ENCODE measurements at regions not wholly inside any gene's neighbourhood (a gene's known extent, or its start where the extent isn't known, plus 50 kb on each side); places are given as distances from the start of the nearest gene placed in this dataset.
"Not testable (repeated sequence)": the region's sequence is repeated elsewhere in the genome, so short reads cannot be mapped to it uniquely, and the experiment has no call there.

DNA sequence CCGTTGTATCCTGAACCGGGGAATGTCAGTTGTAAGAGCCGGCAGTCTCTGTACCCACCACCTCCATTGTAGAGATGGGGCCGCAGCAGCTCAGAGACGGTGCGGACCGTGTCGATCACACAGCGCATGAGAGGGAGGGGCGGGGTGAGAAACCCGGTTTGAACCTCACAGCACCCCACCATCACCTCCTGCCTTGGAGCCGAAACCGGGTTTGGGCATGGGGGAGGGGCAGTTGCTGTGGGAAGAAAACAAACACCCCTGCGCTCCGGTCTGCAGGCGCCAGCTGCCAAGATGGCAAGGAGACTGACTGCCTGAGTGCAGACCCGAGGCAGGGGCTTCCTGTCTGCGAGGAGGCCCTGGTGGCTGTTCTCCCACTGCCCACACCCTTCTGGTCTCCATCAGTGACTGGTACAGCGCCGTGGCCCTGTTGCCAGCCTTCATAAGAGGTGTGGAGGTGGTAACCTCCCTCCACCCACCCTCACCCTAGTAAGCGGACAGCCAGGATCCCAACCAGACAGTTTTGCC is 69.2 kb upstream of the SSBP3 start:
- no peak for DNase-seq (ENCODE audit: low read depth)
- TF ChIP-seq, protein P1, sequence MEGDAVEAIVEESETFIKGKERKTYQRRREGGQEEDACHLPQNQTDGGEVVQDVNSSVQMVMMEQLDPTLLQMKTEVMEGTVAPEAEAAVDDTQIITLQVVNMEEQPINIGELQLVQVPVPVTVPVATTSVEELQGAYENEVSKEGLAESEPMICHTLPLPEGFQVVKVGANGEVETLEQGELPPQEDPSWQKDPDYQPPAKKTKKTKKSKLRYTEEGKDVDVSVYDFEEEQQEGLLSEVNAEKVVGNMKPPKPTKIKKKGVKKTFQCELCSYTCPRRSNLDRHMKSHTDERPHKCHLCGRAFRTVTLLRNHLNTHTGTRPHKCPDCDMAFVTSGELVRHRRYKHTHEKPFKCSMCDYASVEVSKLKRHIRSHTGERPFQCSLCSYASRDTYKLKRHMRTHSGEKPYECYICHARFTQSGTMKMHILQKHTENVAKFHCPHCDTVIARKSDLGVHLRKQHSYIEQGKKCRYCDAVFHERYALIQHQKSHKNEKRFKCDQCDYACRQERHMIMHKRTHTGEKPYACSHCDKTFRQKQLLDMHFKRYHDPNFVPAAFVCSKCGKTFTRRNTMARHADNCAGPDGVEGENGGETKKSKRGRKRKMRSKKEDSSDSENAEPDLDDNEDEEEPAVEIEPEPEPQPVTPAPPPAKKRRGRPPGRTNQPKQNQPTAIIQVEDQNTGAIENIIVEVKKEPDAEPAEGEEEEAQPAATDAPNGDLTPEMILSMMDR (conservative IDR thresholded peaks at IDR 0.05; ENCODE audit: low read depth, low read length) = no peak

DNA sequence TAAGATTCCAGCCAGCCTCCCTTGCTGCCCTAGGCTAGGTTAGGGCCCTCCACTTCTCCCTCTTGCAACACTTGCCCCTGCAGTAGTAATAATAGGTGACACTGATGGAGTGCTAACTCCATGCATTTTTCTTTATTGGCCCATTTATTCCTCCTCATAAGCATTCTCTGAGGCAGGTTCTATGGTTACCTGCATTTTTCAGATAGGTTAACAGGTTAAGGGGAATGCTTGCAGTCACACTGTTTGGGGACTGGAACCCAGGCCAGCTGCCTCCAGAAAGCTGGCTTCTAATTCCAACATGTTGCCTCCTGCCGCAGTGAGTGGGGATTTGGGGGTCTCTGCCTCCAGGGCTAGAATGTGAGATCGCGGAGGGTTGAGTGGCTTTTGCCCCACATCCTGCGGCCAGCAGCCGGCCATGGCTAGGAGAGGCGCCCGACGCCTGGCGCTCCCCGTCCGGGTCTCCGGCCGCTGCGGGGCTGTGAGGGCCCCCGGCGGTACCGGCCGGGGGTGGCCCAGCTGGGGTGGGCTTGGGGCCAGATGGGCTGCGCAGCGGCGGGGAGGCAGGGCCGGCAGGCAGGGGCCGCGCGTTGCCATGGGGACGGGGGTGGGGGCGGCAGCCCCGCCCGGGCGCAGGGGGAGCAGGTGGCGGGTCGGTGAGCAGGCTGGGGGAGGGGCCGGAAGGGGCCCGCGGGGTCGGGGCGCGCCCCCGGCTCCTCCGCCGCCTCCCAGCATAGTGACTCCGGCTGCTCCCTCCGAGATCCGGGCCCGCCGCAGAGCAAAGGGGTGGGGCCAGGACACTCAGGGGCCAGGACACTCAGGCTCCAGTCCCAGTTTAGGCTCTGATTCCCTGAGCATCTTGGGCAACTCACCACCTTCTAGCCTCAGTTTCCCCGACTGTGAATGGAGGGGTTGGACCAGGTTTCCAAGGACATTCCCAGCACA is 68.4 kb upstream of the SSBP3 start:
- no peak overlapping the region for H3K4me3 ChIP-seq (ENCODE audit: low read depth, low read length)
- TF ChIP-seq, protein P1 (conservative IDR thresholded peaks at IDR 0.05; ENCODE audit: low read depth, low read length) = no peak
- DNase-seq (ENCODE audit: low read depth) = no peak

More for the DNA sequence above, 69.2 kb upstream of the SSBP3 start:
- no peak overlapping the region for H3K4me3 ChIP-seq (ENCODE audit: low read depth, low read length)

DNA sequence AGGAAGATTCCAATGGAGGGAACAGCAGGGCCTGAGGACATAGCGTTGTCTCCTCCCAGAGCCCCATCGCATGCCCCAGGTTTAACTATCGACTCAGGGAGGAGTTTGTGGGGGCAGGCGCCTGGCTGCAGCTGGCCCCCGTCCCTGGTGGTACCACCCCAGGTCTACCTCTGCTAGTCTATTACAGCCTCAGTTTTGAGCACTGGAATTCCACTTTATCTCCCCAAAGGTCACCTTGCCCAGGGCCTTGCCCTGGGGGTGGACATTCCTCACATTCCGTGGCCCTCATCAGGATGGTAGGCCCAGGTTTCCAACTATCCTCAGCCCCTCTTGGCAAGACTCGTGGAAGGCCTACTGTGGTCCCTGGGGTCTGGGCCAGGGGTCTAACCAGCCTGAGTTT is 65.4 kb upstream of the SSBP3 start:
- no peak overlapping the region for H3K4me3 ChIP-seq (ENCODE audit: low read depth, low read length)
- TF ChIP-seq, protein P1 (conservative IDR thresholded peaks at IDR 0.05; ENCODE audit: low read depth, low read length) = no peak
- no peak for DNase-seq (ENCODE audit: low read depth)

DNA sequence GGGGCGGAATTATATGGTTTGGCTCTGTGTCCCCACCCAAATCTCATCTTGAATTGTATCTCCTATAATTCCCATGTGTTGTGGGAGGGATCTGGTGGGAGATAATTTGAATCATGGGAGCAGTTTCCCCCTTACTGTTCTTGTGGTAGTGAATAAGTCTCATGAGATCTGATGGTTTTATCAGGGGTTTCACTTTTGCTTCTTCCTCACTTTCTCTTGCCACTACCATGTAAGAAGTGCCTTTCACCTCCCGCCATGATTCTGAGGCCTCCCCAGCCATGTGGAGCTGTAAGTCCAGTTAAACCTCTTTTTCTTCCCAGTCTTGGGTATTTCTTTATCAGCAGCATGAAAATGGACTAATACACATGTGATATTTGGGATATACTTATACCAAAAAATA is 63.2 kb upstream of the SSBP3 start:
- DNase-seq (ENCODE audit: low read depth); H3K4me3 ChIP-seq (ENCODE audit: low read depth, low read length): not testable (repeated sequence)

DNA sequence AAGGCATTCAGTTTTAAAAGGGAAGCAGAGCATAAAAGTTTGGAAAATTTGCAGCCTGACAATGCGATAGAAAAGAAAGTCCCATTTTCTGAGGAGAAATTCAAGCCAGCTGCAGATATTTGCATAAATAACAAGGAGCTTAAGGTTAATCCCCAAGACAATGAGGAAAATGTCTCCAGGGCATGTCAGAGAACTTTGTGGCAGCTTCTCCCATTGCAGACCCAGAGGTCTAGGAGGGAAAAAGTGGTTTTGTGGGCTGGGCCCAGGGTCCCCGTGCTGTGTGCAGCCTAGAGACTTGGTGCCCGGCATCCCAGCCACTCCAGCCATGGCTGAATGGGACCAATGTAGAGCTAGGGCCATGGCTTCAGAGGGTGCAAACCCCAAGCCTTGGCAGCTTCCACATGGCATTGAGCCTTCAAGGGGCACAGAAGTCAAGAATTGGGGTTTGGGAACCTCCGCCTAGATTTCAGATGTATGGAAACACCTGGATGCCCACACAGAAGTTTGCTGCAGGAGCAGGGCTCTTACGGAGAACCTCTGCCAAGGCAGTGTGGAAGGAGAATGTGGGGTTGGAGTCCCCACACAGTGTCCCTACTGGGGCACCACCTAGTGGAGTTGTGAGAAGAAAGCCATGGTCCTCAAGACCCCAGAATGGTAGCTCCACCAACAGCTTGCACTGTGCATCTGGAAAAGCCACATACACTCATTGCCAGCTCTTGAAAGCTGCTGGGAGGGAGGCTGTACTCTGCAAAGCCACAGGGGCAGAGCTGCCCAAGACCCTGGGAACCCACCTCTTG is 62.3 kb upstream of the SSBP3 start:
- DNase-seq (ENCODE audit: low read depth); H3K4me3 ChIP-seq (ENCODE audit: low read depth, low read length): not testable (repeated sequence)
- TF ChIP-seq, protein P1 (conservative IDR thresholded peaks at IDR 0.05; ENCODE audit: low read depth, low read length) = peak; percentile 15

DNA sequence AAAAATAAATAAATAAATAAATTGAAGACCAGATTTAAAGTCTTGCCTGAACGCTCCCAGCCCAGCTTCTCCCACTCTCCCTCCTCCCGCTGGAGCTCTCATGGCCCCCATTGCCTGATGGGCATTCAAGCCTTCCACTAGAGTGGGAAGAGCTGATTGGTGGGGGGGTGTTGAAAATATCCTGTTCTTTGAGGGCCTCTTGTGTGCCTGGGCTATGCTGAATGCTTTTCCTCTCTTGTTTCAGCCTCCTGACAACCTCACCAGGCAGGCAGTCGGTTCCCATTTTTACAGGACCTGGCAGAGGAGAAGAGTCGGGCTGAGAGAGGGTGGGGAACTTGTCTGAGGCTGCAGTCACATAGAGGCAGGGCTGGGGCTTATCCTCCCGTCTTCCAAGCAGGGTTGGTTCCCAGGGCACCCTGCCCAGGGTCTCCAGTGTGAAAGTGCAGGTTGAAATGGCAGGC is 59.2 kb upstream of the SSBP3 start:
- TF ChIP-seq, protein P1 (conservative IDR thresholded peaks at IDR 0.05; ENCODE audit: low read depth, low read length) = no peak
- no peak for DNase-seq (ENCODE audit: low read depth)

More for the DNA sequence above, 59.2 kb upstream of the SSBP3 start:
- H3K4me3 ChIP-seq (ENCODE audit: low read depth, low read length) = no peak overlapping the region
